HG03571 (cell line): ENCODE measurements at regions not wholly inside any gene's neighbourhood (a gene's known extent, or its start where the extent isn't known, plus 50 kb on each side); places are given as distances from the start of the nearest gene placed in this dataset.
"Not testable (repeated sequence)": the region's sequence is repeated elsewhere in the genome, so short reads cannot be mapped to it uniquely, and the experiment has no call there.

ENCODE experiments used
- ATAC-seq: cut with Tn5 transposase; IDR thresholded peaks from one replicate; pipeline ENCODE4 v1.9.1; 2021; ENCODE audit not compliant: unreplicated experiment

DNA sequence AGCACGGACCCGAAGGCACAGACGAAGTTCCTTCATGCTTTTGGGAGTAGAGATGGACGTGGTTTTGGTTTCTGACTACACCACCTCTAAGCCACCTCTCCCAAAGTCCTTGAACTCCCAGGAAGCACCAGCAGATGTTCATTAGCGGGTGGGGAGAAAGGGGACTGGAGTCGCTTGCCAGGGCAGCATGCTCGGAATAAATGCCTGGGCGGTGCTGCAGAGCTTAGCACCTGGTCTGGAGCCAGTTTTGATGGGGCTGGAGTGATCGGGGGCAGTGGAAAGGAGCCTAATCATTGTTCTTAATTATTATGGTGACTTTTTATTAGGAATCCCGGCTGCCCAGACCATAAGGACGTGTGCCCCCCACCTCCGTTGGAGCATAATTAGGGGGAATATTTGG is 220.8 kb downstream of the TFCP2L1 start:
- no peak for ATAC-seq

GRCh38 chr2:121065239-121065638 is 219.8 kb downstream of the TFCP2L1 start:
- no peak for ATAC-seq

- no peak for ATAC-seq
These were observed 218.5 kb downstream of the TFCP2L1 start for GRCh38 chr2:121066526-121066925.

- ATAC-seq, result no peak
These were observed 216.2 kb downstream of the TFCP2L1 start for GRCh38 chr2:121068851-121069250.

GRCh38 chr2:121069434-121069969 is 215.5 kb downstream of the TFCP2L1 start:
- ATAC-seq, result no peak

DNA sequence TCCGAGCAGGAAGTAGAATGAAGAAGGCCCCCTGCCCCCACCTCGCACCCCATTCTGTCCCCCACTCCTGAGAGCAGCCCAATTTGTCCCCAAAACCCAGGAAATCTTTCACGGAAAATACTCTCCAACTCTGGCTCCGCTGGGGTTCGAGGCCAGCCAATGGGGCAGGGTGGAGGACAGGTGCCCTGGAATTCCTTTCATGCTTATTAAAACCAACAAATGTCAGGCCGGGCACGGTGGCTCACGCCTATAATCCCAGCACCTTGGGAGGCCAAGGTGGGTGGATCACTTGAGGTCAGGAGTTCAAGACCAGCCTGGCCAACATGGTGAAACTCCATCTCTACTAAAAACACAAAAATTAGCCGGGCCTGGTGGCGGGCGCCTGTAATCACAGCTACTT is 214.9 kb downstream of the TFCP2L1 start:
- ATAC-seq, result not testable (repeated sequence)

DNA sequence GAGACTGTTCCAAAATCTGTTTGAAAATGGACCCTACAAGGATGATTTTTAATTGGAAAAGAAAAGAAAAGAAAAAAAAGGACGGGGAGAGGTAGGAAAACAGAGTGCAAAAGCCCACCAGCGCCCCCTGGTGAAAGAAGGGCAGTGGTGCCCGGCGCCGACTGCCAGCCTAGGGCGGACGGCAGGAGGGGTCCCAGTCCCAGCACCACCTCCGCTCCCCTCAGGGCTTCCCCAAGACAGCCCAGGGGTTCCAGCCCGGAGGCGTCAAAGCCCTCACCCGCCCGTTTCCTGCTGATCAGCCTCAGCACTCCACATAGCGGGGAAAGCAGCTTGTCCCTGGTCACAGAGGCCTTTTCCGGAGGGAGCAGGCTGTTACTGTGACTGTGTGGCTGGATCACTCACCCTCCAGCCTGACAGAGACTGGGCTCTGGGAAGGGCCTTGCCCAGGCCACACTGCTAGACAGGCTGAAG is 213.9 kb downstream of the TFCP2L1 start:
- ATAC-seq, result no peak

DNA sequence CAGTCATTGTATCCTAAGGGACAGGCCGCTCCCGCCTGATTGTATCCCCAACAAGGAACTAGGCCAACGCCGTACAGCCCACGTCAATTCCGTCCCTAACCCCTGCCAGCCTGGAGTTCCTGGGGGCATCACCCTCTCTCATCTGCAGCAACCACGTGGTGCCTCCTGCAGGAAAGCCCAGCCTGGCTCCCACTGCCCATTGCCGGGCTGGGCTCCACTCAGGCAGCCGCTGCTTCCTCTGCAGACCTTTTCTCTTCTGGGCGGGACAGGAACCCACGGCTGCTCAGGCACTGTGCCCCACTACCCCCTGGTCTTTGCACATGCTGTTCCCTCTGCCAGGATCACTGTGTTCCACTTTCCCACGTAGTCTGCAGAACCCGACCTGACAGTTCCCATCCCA is 212.2 kb downstream of the TFCP2L1 start:
- no peak for ATAC-seq

- ATAC-seq, result no peak
These were observed 211.4 kb downstream of the TFCP2L1 start for GRCh38 chr2:121073320-121074210.

DNA sequence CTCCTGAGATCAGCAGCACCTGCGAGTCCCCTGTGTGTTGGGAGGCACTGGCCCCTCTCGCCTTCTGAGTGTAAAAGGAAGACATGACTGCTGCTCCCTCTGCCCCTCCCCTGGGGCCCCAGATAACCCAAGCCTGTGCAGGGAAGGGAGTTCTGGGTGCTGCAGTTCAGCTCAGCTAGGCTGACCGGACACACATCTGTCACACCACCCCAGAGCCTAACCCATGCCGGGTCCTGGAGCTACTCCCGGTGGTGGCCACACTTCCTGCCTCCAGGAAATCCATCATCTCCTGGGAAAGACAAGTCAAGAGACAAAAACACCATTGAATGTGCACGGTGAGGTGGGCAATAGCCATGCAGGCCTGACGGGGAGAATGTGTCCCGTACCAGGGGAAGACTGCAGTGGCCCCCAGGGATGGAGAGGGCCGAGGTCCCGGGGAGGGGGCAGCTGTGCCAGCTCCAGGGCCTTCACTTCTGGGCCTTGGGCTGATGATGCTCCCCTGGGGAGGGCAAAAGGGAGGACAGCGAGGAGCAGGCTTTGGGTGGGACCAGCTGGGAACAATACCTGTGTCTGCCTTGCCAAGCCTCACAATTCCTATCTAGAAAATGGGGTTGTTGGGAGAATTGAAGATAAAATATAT is 210.6 kb downstream of the TFCP2L1 start:
- no peak for ATAC-seq

GRCh38 chr2:121075006-121075551 is 209.9 kb downstream of the TFCP2L1 start:
- ATAC-seq, result no peak

GRCh38 chr2:121075641-121076497 is 209.1 kb downstream of the TFCP2L1 start:
- ATAC-seq, result no peak

DNA sequence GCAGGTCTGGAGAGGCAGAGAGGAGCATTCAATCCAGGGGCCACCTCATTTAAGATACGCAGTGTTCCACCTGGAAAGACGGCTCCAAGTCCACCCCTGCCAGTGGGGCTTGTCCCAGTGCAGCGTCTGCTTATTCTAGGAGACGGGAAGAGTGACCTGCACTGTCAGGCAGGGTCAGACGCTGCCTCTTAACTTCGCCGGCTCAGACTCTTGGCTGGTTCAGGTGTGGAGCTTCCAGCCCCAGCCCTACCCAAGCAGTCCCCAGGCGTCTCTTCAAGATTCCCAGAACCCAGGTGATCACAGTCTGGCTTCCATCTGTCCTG is 208.5 kb downstream of the TFCP2L1 start:
- ATAC-seq, result no peak

GRCh38 chr2:121076885-121077549 is 208.0 kb downstream of the TFCP2L1 start:
- no peak for ATAC-seq

DNA sequence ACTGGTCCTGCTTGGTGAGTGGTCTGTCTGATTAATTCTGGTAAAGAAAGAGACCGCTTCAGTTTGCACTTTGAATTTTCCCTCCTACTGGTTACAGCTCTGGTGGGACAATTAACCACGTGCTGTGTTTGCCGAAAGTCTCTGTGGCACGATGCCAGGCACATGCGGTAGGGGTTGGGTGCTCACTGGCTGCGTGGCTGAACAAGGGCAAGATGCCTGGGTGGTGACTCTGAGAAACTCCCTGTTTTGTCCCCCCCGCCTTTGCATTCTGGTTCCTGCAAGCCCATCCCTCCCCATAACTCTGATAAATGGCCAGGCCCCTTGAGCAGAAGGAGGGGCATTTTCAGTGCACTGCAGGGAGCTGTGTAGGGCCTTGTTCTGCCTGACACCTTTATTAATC is 206.1 kb downstream of the TFCP2L1 start:
- ATAC-seq, result no peak

DNA sequence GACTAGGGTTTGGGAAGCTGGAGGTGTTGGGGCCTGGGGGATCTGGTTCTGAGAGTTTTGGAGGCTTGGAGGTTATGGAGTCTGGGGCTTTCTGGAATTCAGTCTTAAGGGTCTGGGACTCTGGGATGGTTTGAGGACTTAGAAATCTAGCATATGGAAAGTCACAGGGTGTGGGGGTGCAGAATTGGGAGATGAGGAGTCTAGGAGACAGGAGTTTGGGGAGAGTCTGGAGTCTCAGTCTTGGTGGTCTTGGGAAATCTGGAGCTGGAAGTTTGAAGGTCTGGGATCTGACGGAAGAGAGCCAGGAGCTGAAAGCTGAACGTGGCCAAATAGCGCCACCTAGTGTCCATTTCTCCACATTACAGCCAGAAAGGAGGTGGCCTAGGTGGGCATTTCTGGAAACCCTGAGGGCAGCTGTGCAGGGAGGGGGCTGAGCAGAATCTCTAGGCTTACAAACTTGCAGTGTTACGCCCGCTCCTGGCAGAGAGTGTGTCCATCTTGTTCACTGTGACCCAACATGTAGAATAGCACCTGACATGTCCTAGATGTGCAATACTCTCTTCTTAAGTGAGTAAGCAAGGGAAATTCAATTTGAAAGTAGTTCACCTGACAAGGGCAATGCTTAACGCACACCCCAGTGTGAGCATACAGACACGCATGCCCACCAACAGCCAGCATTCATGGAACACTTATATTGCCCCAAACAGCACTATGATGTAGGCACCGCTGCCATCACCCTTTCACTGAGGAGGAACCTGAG is 204.8 kb downstream of the TFCP2L1 start:
- ATAC-seq, result no peak

DNA sequence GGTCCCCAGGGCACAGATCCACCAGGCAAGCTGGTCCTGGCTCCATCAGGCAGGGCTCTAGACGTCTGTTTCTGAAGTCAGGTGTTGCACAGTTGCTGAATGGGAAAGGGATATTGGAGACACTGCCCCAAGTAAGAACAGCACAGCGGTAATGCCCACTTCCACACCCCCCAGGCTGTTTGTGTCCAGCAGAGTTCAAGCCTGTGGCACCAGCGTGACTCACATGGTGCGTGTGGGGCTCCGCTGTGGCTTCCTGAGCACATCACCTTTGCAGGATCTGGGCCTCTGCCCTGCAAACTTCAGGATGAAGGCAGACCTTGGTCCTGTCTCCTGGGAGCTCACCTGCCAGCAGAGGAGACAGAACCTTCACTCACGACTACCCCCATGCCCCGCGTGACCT is 203.3 kb downstream of the TFCP2L1 start:
- no peak for ATAC-seq

GRCh38 chr2:121082191-121082590 is 202.8 kb downstream of the TFCP2L1 start:
- ATAC-seq, result no peak

GRCh38 chr2:121084130-121084680 is 200.8 kb downstream of the TFCP2L1 start:
- ATAC-seq, result no peak
